Caco-2 (cell line): ENCODE measurements at regions not wholly inside any gene's neighbourhood (a gene's known extent, or its start where the extent isn't known, plus 50 kb on each side); places are given as distances from the start of the nearest gene placed in this dataset.

Experiments
- BruUV-seq: library from RNA; stranded (reverse); fragments of 400-500 nt; replicated peaks from 2 replicates; lab custom pipeline; 2021; lab: Mats Ljungman, UMichigan
- CTCF ChIA-PET: fragments of 300-600 bp; sonication (Branson Sonifier 250); formaldehyde crosslinking; loops from one replicate; lab custom pipeline; 2022; ENCODE audit warnings: antibody characterized with exemption; lab: Charles Lee
- POLR2A ChIA-PET: fragments of 300-600 bp; sonication (Branson Sonifier 250); formaldehyde crosslinking; loops from one replicate; lab custom pipeline; 2022; ENCODE audit warnings: antibody characterized with exemption; lab: Charles Lee
- DNase-seq, 2 experiments: peaks; one replicate each; pipeline versions ENCODE4 v3.0.0 to v3.0.0-alpha.2; 2020 to 2022
- H3K27me3 ChIP-seq: replicated peaks from 2 replicates; pipeline ENCODE4 v1.6.0; 2011; ENCODE audit warnings: low read length; ENCODE audit not compliant: control insufficient read depth, insufficient read depth
- H3K36me3 ChIP-seq: 2 replicates; pipeline ENCODE4 v1.5.1; 2011; ENCODE audit warnings: low read length; ENCODE audit not compliant: control insufficient read depth, insufficient read depth
- H3K4me1 ChIP-seq: fragments of 250-450 bp; sonication (Bioruptor Pico); 2 replicates; pipeline ENCODE4 v1.5.1; 2020; ENCODE audit warnings: mild to moderate bottlenecking
- H3K4me3 ChIP-seq: 2 replicates; pipeline ENCODE4 v1.5.1; 2011; ENCODE audit warnings: low read depth, mild to moderate bottlenecking, control low read depth, low read length
- H3K9me3 ChIP-seq: fragments of 250-450 bp; sonication (Bioruptor Pico); 2 replicates; pipeline ENCODE4 v1.5.1; 2020; ENCODE audit warnings: mild to moderate bottlenecking, moderate library complexity
- H3K27ac Mint-ChIP-seq: one replicate; pipeline ENCODE4 v1.8.0; 2022; ENCODE audit warnings: mixed read lengths; ENCODE audit not compliant: unreplicated experiment
- H3K27me3 Mint-ChIP-seq: one replicate; pipeline ENCODE4 v1.8.0; 2022; ENCODE audit warnings: mixed read lengths; ENCODE audit not compliant: insufficient read depth, unreplicated experiment
- H3K36me3 Mint-ChIP-seq: one replicate; pipeline ENCODE4 v1.8.0; 2022; ENCODE audit warnings: mild to moderate bottlenecking, mixed read lengths; ENCODE audit not compliant: insufficient read depth, unreplicated experiment
- H3K4me1 Mint-ChIP-seq: one replicate; pipeline ENCODE4 v1.8.0; 2022; ENCODE audit warnings: low read depth, mixed read lengths; ENCODE audit not compliant: unreplicated experiment
- H3K4me3 Mint-ChIP-seq: one replicate; pipeline ENCODE4 v1.8.0; 2022; ENCODE audit warnings: mild to moderate bottlenecking, moderate library complexity, mixed read lengths; ENCODE audit not compliant: unreplicated experiment
- H3K9me3 Mint-ChIP-seq: one replicate; pipeline ENCODE4 v1.8.0; 2022; ENCODE audit warnings: mixed read lengths; ENCODE audit not compliant: unreplicated experiment
- intact Hi-C: fragments of 100-400 bp; cut with micrococcal nuclease; formaldehyde crosslinking; loops from one replicate; pipeline ENCODE4 v1.10.0; 2022; ENCODE audit not compliant: unreplicated experiment
- TF ChIP-seq, protein P1 (sequence below), 2 experiments: fragments of 200-600 bp in 1 of 2; IDR thresholded peaks; 1 replicate in 1 of 2; 2 replicates in 1 of 2; pipeline versions ENCODE4 v1.5.1 to v1.8.0; 2011 to 2022; ENCODE audit warnings: antibody characterized with exemption in 1 of 2, control low read depth in 1 of 2, inconsistent platforms in 1 of 2, low read depth in 1 of 2, low read length in 1 of 2, mild to moderate bottlenecking in 1 of 2, moderate library complexity in 1 of 2; ENCODE audit not compliant: insufficient read depth in 1 of 2, severe bottlenecking in 1 of 2, unreplicated experiment in 1 of 2

DNA sequence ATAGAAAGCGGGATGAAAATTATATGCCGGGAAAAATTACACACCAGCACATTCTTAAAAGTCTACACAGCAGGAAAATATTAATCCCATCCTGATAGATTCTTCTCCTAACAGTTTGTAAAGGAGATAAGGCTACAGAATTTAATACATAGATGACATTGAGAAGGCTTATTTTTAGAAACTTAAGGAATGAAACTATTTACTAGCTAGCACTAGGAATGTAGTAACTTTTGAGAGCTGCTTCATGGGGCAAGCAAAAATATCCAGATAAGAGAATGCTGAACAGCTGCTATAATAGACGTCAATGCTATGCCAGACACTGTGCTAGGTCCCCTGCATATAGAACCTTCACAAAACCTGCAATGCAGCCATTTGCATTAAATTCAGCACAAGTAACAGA is 912.7 kb upstream of the NR2F2 start:
- ChIA-PET CTCF (no interaction called here), POLR2A (no interaction called here)
- Histone ChIP-seq H3K27me3 (no peaks in the 10 kb centered on the region), H3K4me3 (no peak overlapping the region), H3K9me3 (no peaks in the 10 kb centered on the region; the same call in 1 of the 2 replicates), H3K36me3 (no peaks in the 10 kb centered on the region), H3K4me1 (no peaks in the 10 kb centered on the region)
- no peak overlapping the region for H3K27ac Mint-ChIP-seq
- TF ChIP-seq, protein P1, sequence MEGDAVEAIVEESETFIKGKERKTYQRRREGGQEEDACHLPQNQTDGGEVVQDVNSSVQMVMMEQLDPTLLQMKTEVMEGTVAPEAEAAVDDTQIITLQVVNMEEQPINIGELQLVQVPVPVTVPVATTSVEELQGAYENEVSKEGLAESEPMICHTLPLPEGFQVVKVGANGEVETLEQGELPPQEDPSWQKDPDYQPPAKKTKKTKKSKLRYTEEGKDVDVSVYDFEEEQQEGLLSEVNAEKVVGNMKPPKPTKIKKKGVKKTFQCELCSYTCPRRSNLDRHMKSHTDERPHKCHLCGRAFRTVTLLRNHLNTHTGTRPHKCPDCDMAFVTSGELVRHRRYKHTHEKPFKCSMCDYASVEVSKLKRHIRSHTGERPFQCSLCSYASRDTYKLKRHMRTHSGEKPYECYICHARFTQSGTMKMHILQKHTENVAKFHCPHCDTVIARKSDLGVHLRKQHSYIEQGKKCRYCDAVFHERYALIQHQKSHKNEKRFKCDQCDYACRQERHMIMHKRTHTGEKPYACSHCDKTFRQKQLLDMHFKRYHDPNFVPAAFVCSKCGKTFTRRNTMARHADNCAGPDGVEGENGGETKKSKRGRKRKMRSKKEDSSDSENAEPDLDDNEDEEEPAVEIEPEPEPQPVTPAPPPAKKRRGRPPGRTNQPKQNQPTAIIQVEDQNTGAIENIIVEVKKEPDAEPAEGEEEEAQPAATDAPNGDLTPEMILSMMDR (IDR thresholded peaks at IDR 0.05; ENCODE audit: insufficient read depth in 1 of 2, low read depth in 1 of 2, low read length in 1 of 2, severe bottlenecking in 1 of 2, unreplicated experiment in 1 of 2): no peak
- peaks cover 3% of the 10 kb centered on the region for H3K27me3 Mint-ChIP-seq
- no TSS peak for BruUV-seq
- no peak overlapping the region for H3K4me3 Mint-ChIP-seq
- no peaks in the 10 kb centered on the region for H3K36me3 Mint-ChIP-seq
- peaks cover 32% of the 10 kb centered on the region for H3K9me3 Mint-ChIP-seq
- DNase-seq: no peak
- H3K4me1 Mint-ChIP-seq: no peaks in the 10 kb centered on the region
- intact Hi-C loops: no loop called here

DNA sequence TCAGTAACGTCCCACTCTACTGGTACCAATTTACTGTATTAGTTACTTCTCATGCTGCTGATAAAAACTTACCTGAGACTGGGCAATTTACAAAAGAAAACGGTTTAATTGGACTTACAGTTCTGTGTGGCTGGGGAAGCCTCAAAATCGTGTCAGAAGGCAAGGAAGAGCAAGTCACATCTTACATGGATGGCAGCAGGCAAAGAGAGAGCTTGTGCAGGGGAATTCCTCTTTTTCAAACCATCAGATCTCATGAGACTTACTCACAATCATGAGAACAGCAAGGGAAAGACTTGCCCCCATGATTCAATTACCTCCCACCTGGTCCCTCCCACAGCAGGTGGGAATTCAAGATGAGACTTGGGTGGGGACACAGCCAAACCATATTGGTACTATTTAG is 908.2 kb upstream of the NR2F2 start:
- peaks cover 6% of the 10 kb centered on the region; the same call in 1 of the 2 replicates for H3K9me3 ChIP-seq
- Mint-ChIP-seq H3K9me3 (peaks cover 41% of the 10 kb centered on the region), H3K36me3 (no peaks in the 10 kb centered on the region), H3K4me1 (no peaks in the 10 kb centered on the region), H3K27me3 (peaks cover 3% of the 10 kb centered on the region), H3K27ac (no peak overlapping the region), H3K4me3 (no peak overlapping the region)
- ChIA-PET CTCF (no interaction called here), POLR2A (no interaction called here)
- H3K4me3 ChIP-seq: no peak overlapping the region
- BruUV-seq: no TSS peak
- no peaks in the 10 kb centered on the region for H3K4me1 ChIP-seq
- intact Hi-C loops: no loop called here
- H3K36me3 ChIP-seq: no peaks in the 10 kb centered on the region
- DNase-seq: no peak
- no peaks in the 10 kb centered on the region for H3K27me3 ChIP-seq
- TF ChIP-seq, protein P1 (IDR thresholded peaks at IDR 0.05; ENCODE audit: insufficient read depth in 1 of 2, low read depth in 1 of 2, low read length in 1 of 2, severe bottlenecking in 1 of 2, unreplicated experiment in 1 of 2): no peak

- H3K4me1 Mint-ChIP-seq: no peaks in the 10 kb centered on the region
- Histone ChIP-seq H3K36me3 (no peaks in the 10 kb centered on the region), H3K27me3 (no peaks in the 10 kb centered on the region), H3K4me1 (no peaks in the 10 kb centered on the region), H3K4me3 (no peak overlapping the region), H3K9me3 (peaks cover 6% of the 10 kb centered on the region; the same call in 1 of the 2 replicates)
- peaks cover 2% of the 10 kb centered on the region for H3K27me3 Mint-ChIP-seq
- DNase-seq: no peak
- TF ChIP-seq, protein P1 (IDR thresholded peaks at IDR 0.05; ENCODE audit: insufficient read depth in 1 of 2, low read depth in 1 of 2, low read length in 1 of 2, severe bottlenecking in 1 of 2, unreplicated experiment in 1 of 2): no peak
- BruUV-seq: no TSS peak
- no peak overlapping the region for H3K27ac Mint-ChIP-seq
- H3K4me3 Mint-ChIP-seq: no peak overlapping the region
- ChIA-PET CTCF (no interaction called here), POLR2A (no interaction called here)
- no peaks in the 10 kb centered on the region for H3K36me3 Mint-ChIP-seq
- peaks cover 32% of the 10 kb centered on the region for H3K9me3 Mint-ChIP-seq
- intact Hi-C loops: no loop called here
Measured at GRCh38 chr15:95425859-95426258, 904.6 kb upstream of the NR2F2 start.
